ENCODE measurements at regions not wholly inside any gene's neighbourhood (a gene's known extent, or its start where the extent isn't known, plus 50 kb on each side); places are given as distances from the start of the nearest gene placed in this dataset.

GRCh38 chr16:61580579-61580978 lies 455.7 kb downstream of the CDH8 start:
- Mint-ChIP-seq H3K4me1 (ENCODE audit: low read depth, unreplicated experiment) (no peaks in the 10 kb centered on the region), H3K27ac (ENCODE audit: unreplicated experiment) (no peak overlapping the region), H3K4me3 (ENCODE audit: unreplicated experiment) (no peak overlapping the region), H3K27me3 (ENCODE audit: unreplicated experiment) (no peaks in the 10 kb centered on the region), H3K36me3 (ENCODE audit: unreplicated experiment) (no peaks in the 10 kb centered on the region), H3K9me3 (ENCODE audit: unreplicated experiment) (no peaks in the 10 kb centered on the region)
- TF ChIP-seq CTCF (IDR thresholded peaks at IDR 0.05; ENCODE audit: partially characterized antibody, unreplicated experiment) = no peak
- no peak for DNase-seq

- no peaks in the 10 kb centered on the region for H3K27me3 Mint-ChIP-seq (ENCODE audit: unreplicated experiment)
- H3K9me3 Mint-ChIP-seq (ENCODE audit: unreplicated experiment) = no peaks in the 10 kb centered on the region
- TF ChIP-seq CTCF (IDR thresholded peaks at IDR 0.05; ENCODE audit: partially characterized antibody, unreplicated experiment) = no peak
- H3K4me1 Mint-ChIP-seq (ENCODE audit: low read depth, unreplicated experiment) = no peaks in the 10 kb centered on the region
- H3K36me3 Mint-ChIP-seq (ENCODE audit: unreplicated experiment) = no peaks in the 10 kb centered on the region
- H3K4me3 Mint-ChIP-seq (ENCODE audit: unreplicated experiment) = no peak overlapping the region
- no peak overlapping the region for H3K27ac Mint-ChIP-seq (ENCODE audit: unreplicated experiment)
- DNase-seq = no peak
Measured at GRCh38 chr16:61579195-61579594, 457.0 kb downstream of the CDH8 start.

GRCh38 chr16:61576476-61576875 lies 459.8 kb downstream of the CDH8 start:
- Mint-ChIP-seq H3K27ac (ENCODE audit: unreplicated experiment) (no peak overlapping the region), H3K4me1 (ENCODE audit: low read depth, unreplicated experiment) (no peaks in the 10 kb centered on the region), H3K36me3 (ENCODE audit: unreplicated experiment) (no peaks in the 10 kb centered on the region), H3K4me3 (ENCODE audit: unreplicated experiment) (no peak overlapping the region), H3K9me3 (ENCODE audit: unreplicated experiment) (no peaks in the 10 kb centered on the region), H3K27me3 (ENCODE audit: unreplicated experiment) (no peaks in the 10 kb centered on the region)
- DNase-seq = no peak
- TF ChIP-seq CTCF (IDR thresholded peaks at IDR 0.05; ENCODE audit: partially characterized antibody, unreplicated experiment) = no peak

- H3K27me3 Mint-ChIP-seq (ENCODE audit: unreplicated experiment) = no peaks in the 10 kb centered on the region
- DNase-seq = no peak
- H3K36me3 Mint-ChIP-seq (ENCODE audit: unreplicated experiment) = no peaks in the 10 kb centered on the region
- no peaks in the 10 kb centered on the region for H3K9me3 Mint-ChIP-seq (ENCODE audit: unreplicated experiment)
- no peak overlapping the region for H3K4me3 Mint-ChIP-seq (ENCODE audit: unreplicated experiment)
- no peak overlapping the region for H3K27ac Mint-ChIP-seq (ENCODE audit: unreplicated experiment)
- no peak for TF ChIP-seq CTCF (IDR thresholded peaks at IDR 0.05; ENCODE audit: partially characterized antibody, unreplicated experiment)
- H3K4me1 Mint-ChIP-seq (ENCODE audit: low read depth, unreplicated experiment) = no peaks in the 10 kb centered on the region
Measured at GRCh38 chr16:61575617-61576016, 460.6 kb downstream of the CDH8 start.

- Mint-ChIP-seq H3K4me3 (ENCODE audit: unreplicated experiment) (no peak overlapping the region), H3K9me3 (ENCODE audit: unreplicated experiment) (no peaks in the 10 kb centered on the region), H3K27ac (ENCODE audit: unreplicated experiment) (no peak overlapping the region), H3K4me1 (ENCODE audit: low read depth, unreplicated experiment) (no peaks in the 10 kb centered on the region), H3K36me3 (ENCODE audit: unreplicated experiment) (no peaks in the 10 kb centered on the region), H3K27me3 (ENCODE audit: unreplicated experiment) (no peaks in the 10 kb centered on the region)
- DNase-seq = no peak
- no peak for TF ChIP-seq CTCF (IDR thresholded peaks at IDR 0.05; ENCODE audit: partially characterized antibody, unreplicated experiment)
Measured at GRCh38 chr16:61569028-61569427, 467.2 kb downstream of the CDH8 start.

Data from glutamatergic neuron (in vitro differentiated cells).